H9 (cell line): ENCODE measurements at regions not wholly inside any gene's neighbourhood (a gene's known extent, or its start where the extent isn't known, plus 50 kb on each side); places are given as distances from the start of the nearest gene placed in this dataset.

ENCODE experiments used
- DNase-seq: peaks from one replicate; pipeline ENCODE4 v3.0.0-alpha.2; 2017
- H2AFZ ChIP-seq: one replicate; pipeline ENCODE4 v1.6.1; 2013; ENCODE audit warnings: mild to moderate bottlenecking, low read length, control low read depth, moderate library complexity
- H2AK5ac ChIP-seq: 2 replicates; pipeline ENCODE4 v1.6.1; 2013; ENCODE audit warnings: low read length, control low read depth, mixed read lengths; ENCODE audit not compliant: insufficient read length
- H2BK120ac ChIP-seq: one replicate; pipeline ENCODE4 v1.6.1; 2013; ENCODE audit warnings: low read depth, mild to moderate bottlenecking, low read length, control low read depth, inconsistent platforms; ENCODE audit not compliant: poor library complexity, severe bottlenecking
- H2BK12ac ChIP-seq: 2 replicates; pipeline ENCODE4 v1.6.1; 2013; ENCODE audit warnings: low read length, control low read depth, mixed read lengths, low read depth; ENCODE audit not compliant: insufficient read length
- H2BK15ac ChIP-seq: 2 replicates; pipeline ENCODE4 v1.6.1; 2013; ENCODE audit warnings: low read depth, low read length, control low read depth
- H2BK20ac ChIP-seq: one replicate; pipeline ENCODE4 v1.6.1; 2013; ENCODE audit warnings: low read depth, mild to moderate bottlenecking, low read length, control low read depth, inconsistent platforms; ENCODE audit not compliant: poor library complexity, severe bottlenecking
- H2BK5ac ChIP-seq: 2 replicates; pipeline ENCODE4 v1.6.1; 2013; ENCODE audit warnings: low read length, control low read depth, mixed read lengths; ENCODE audit not compliant: insufficient read length
- H3K14ac ChIP-seq: 2 replicates; pipeline ENCODE4 v1.6.1; 2013; ENCODE audit warnings: low read length, control low read depth; ENCODE audit not compliant: insufficient read depth
- H3K18ac ChIP-seq: 2 replicates; pipeline ENCODE4 v1.6.1; 2013; ENCODE audit warnings: low read depth, mild to moderate bottlenecking, mixed read lengths, low read length, control low read depth; ENCODE audit not compliant: insufficient read length
- H3K23ac ChIP-seq: 2 replicates; pipeline ENCODE4 v1.6.1; 2013; ENCODE audit warnings: low read length, control low read depth, mixed read lengths, low read depth; ENCODE audit not compliant: insufficient read length
- H3K23me2 ChIP-seq: 2 replicates; pipeline ENCODE4 v1.6.1; 2013; ENCODE audit warnings: low read depth, mild to moderate bottlenecking, mixed read lengths, low read length, control low read depth; ENCODE audit not compliant: insufficient read length, poor library complexity, severe bottlenecking
- H3K27ac ChIP-seq: 2 replicates; pipeline ENCODE4 v1.5.1; 2013; ENCODE audit warnings: low read length, control low read depth, mixed read lengths, low read depth; ENCODE audit not compliant: insufficient read length
- H3K27me3 ChIP-seq: 2 replicates; pipeline ENCODE4 v1.6.1; 2013; ENCODE audit warnings: low read length, control low read depth, inconsistent platforms; ENCODE audit not compliant: insufficient read depth
- H3K4ac ChIP-seq: 2 replicates; pipeline ENCODE4 v1.6.1; 2013; ENCODE audit warnings: low read depth, mild to moderate bottlenecking, control low read depth, inconsistent platforms, low read length, moderate library complexity
- H3K4me1 ChIP-seq: 2 replicates; pipeline ENCODE4 v1.6.1; 2013; ENCODE audit warnings: low read length, control low read depth, inconsistent platforms; ENCODE audit not compliant: insufficient read depth
- H3K4me2 ChIP-seq: 2 replicates; pipeline ENCODE4 v1.6.1; 2013; ENCODE audit warnings: low read length, control low read depth, mixed read lengths; ENCODE audit not compliant: insufficient read length, insufficient read depth
- H3K56ac ChIP-seq: 2 replicates; pipeline ENCODE4 v1.6.1; 2013; ENCODE audit warnings: low read depth, mild to moderate bottlenecking, mixed read lengths, low read length, control low read depth; ENCODE audit not compliant: insufficient read length
- H3K79me1 ChIP-seq: 2 replicates; pipeline ENCODE4 v1.6.1; 2013; ENCODE audit warnings: low read depth, mild to moderate bottlenecking, moderate library complexity, low read length, control low read depth, inconsistent platforms; ENCODE audit not compliant: insufficient read depth, poor library complexity, severe bottlenecking
- H3K79me2 ChIP-seq: 2 replicates; pipeline ENCODE4 v1.6.1; 2013; ENCODE audit warnings: low read length, control low read depth, inconsistent platforms; ENCODE audit not compliant: insufficient read depth
- H3K9ac ChIP-seq: 2 replicates; pipeline ENCODE4 v1.6.1; 2013; ENCODE audit warnings: low read length, control low read depth, mixed read lengths; ENCODE audit not compliant: insufficient read length; ENCODE audit errors: extremely low read depth
- H3K9me3 ChIP-seq: one replicate; pipeline ENCODE4 v1.6.1; 2013; ENCODE audit warnings: low read depth, low read length, inconsistent platforms; ENCODE audit not compliant: control insufficient read depth
- H3T11ph ChIP-seq: one replicate; pipeline ENCODE4 v1.6.1; 2013; ENCODE audit warnings: mild to moderate bottlenecking, low read length, control low read depth, inconsistent platforms
- H4K20me1 ChIP-seq: one replicate; pipeline ENCODE4 v1.6.1; 2013; ENCODE audit not compliant: control insufficient read depth, insufficient read length, insufficient read depth
- H4K5ac ChIP-seq: 2 replicates; pipeline ENCODE4 v1.6.1; 2013; ENCODE audit warnings: low read depth, mild to moderate bottlenecking, mixed read lengths, low read length, control low read depth; ENCODE audit not compliant: insufficient read length
- H4K8ac ChIP-seq: replicated peaks from 2 replicates; pipeline ENCODE4 v1.6.1; 2013; ENCODE audit warnings: low read length, control low read depth, mixed read lengths, low read depth; ENCODE audit not compliant: insufficient read length
- H4K91ac ChIP-seq: 2 replicates; pipeline ENCODE4 v1.6.1; 2013; ENCODE audit warnings: low read depth, mild to moderate bottlenecking, moderate library complexity, mixed read lengths, low read length, control low read depth; ENCODE audit not compliant: insufficient read length
- H3K27ac Mint-ChIP-seq, 3 experiments: 2 replicates in 2 of 3; 3 replicates in 1 of 3; pipeline ENCODE4 v1.8.0; 2020 to 2021; ENCODE audit warnings: mixed read lengths in 3 of 3, mild to moderate bottlenecking in 1 of 3, moderate library complexity in 1 of 3
- H3K27me3 Mint-ChIP-seq: 2 replicates; pipeline ENCODE4 v1.8.0; 2021; ENCODE audit warnings: low read depth, mild to moderate bottlenecking, moderate library complexity, mixed read lengths
- H3K36me3 Mint-ChIP-seq, 3 experiments: 2 replicates in 2 of 3; 3 replicates in 1 of 3; pipeline ENCODE4 v1.8.0; 2020 to 2021; ENCODE audit warnings: low read depth in 3 of 3, mixed read lengths in 3 of 3; ENCODE audit not compliant: insufficient read depth in 1 of 3
- H3K4me1 Mint-ChIP-seq, 2 experiments: 2 replicates each; pipeline ENCODE4 v1.8.0; 2020; ENCODE audit warnings: mixed read lengths in 2 of 2
- H3K4me3 Mint-ChIP-seq, 2 experiments: 2 replicates in 1 of 2; 3 replicates in 1 of 2; pipeline ENCODE4 v1.8.0; 2020 to 2021; ENCODE audit warnings: mild to moderate bottlenecking in 2 of 2, mixed read lengths in 2 of 2, moderate library complexity in 1 of 2
- H3K9me3 Mint-ChIP-seq, 2 experiments: 2 replicates in 1 of 2; 3 replicates in 1 of 2; pipeline ENCODE4 v1.8.0; 2020; ENCODE audit warnings: mild to moderate bottlenecking in 2 of 2, mixed read lengths in 2 of 2, moderate library complexity in 1 of 2
- CTCF ChIP-seq: fragments of 200-600 bp; sonication (generic); conservative IDR thresholded peaks from 3 replicates; pipeline ENCODE4 v1.8.0; 2021; ENCODE audit warnings: antibody characterized with exemption, mild to moderate bottlenecking
- WGBS: extraction: QIAGEN DNeasy Blood & Tissue Kit; methylation state at CpG from one replicate; pipeline ENCODE4 v1.1.7; 2013; ENCODE audit warnings: missing lambda C conversion rate, low lambda C conversion rate, mixed read lengths; ENCODE audit not compliant: insufficient read length; ENCODE audit errors: extremely low coverage; 5-methylcytosine and 5-hydroxymethylcytosine counted together

- Histone ChIP-seq H3K9me3 (no peaks in the 10 kb centered on the region), H3K4ac (no peak overlapping the region), H3K27ac (no peak overlapping the region), H3K79me1 (no peaks in the 10 kb centered on the region), H4K91ac (no peak overlapping the region), H3K4me2 (no peak overlapping the region), H3K23me2 (no peaks in the 10 kb centered on the region), H2AFZ (no peak overlapping the region), H4K20me1 (no peaks in the 10 kb centered on the region), H2BK120ac (no peak overlapping the region), H4K8ac (no peak overlapping the region), H2BK5ac (no peak overlapping the region), H2BK12ac (no peak overlapping the region), H3K4me1 (no peaks in the 10 kb centered on the region), H4K5ac (no peak overlapping the region), H3K23ac (no peak overlapping the region), H2AK5ac (no peak overlapping the region), H3K56ac (no peak overlapping the region), H3K14ac (no peak overlapping the region), H3K18ac (no peak overlapping the region), H3K79me2 (no peaks in the 10 kb centered on the region), H3T11ph (no peak overlapping the region), H2BK20ac (no peak overlapping the region), H3K27me3 (no peaks in the 10 kb centered on the region), H2BK15ac (no peak overlapping the region), H3K9ac (no peak overlapping the region)
- H3K9me3 Mint-ChIP-seq, result peaks cover 0 to 7% of the 10 kb centered on the region in 2 experiments; a peak in 3 of 5 replicates
- no peaks in the 10 kb centered on the region for H3K27me3 Mint-ChIP-seq
- H3K4me3 Mint-ChIP-seq, result no peak overlapping the region
- H3K27ac Mint-ChIP-seq, result no peak overlapping the region
- DNase-seq, result no peak
- TF ChIP-seq CTCF, result no peak
- no CpG with 5 or more reads among the region's 3 CpGs for WGBS
- H3K4me1 Mint-ChIP-seq, result no peaks in the 10 kb centered on the region
- no peaks in the 10 kb centered on the region; a peak in 1 of 7 replicates for H3K36me3 Mint-ChIP-seq
Observed at GRCh38 chr2:101587251-101587650, 110.3 kb upstream of the MAP4K4 start.
